Large intestine (tissue), 3 donors: ENCODE measurements at regions not wholly inside any gene's neighbourhood (a gene's known extent, or its start where the extent isn't known, plus 50 kb on each side); places are given as distances from the start of the nearest gene placed in this dataset.
A peak's percentile ranks its signal among the peaks of the same experiment; 100 is the strongest.

Experiments
- DNase-seq, 2 donors: peaks; one replicate each; pipeline versions ENCODE4 v3.0.0 to v3.0.0-alpha.2; 2013
- H3K27ac ChIP-seq: one replicate; pipeline ENCODE4 v1.5.1; 2013; ENCODE audit warnings: low read length
- H3K27me3 ChIP-seq: 2 replicates; pipeline ENCODE4 v1.6.1; 2013; ENCODE audit warnings: low read length; ENCODE audit not compliant: control insufficient read depth, insufficient read depth
- H3K36me3 ChIP-seq: 2 replicates; pipeline ENCODE4 v1.6.1; 2013; ENCODE audit warnings: low read length; ENCODE audit not compliant: control insufficient read depth, insufficient read depth
- H3K4me1 ChIP-seq: one replicate; pipeline ENCODE4 v1.6.1; 2013; ENCODE audit warnings: low read length; ENCODE audit not compliant: control insufficient read depth, insufficient read depth
- H3K4me3 ChIP-seq: one replicate; pipeline ENCODE4 v1.5.1; 2013; ENCODE audit warnings: low read length
- H3K9me3 ChIP-seq: one replicate; pipeline ENCODE4 v1.6.1; 2013; ENCODE audit warnings: mild to moderate bottlenecking, low read depth, low read length, moderate library complexity; ENCODE audit not compliant: control insufficient read depth
- WGBS: methylation state at CpG from one replicate; pipeline ENCODE4 v1.1.5; 2013; ENCODE audit warnings: low lambda C conversion rate; ENCODE audit not compliant: insufficient coverage; 5-methylcytosine and 5-hydroxymethylcytosine counted together

DNA sequence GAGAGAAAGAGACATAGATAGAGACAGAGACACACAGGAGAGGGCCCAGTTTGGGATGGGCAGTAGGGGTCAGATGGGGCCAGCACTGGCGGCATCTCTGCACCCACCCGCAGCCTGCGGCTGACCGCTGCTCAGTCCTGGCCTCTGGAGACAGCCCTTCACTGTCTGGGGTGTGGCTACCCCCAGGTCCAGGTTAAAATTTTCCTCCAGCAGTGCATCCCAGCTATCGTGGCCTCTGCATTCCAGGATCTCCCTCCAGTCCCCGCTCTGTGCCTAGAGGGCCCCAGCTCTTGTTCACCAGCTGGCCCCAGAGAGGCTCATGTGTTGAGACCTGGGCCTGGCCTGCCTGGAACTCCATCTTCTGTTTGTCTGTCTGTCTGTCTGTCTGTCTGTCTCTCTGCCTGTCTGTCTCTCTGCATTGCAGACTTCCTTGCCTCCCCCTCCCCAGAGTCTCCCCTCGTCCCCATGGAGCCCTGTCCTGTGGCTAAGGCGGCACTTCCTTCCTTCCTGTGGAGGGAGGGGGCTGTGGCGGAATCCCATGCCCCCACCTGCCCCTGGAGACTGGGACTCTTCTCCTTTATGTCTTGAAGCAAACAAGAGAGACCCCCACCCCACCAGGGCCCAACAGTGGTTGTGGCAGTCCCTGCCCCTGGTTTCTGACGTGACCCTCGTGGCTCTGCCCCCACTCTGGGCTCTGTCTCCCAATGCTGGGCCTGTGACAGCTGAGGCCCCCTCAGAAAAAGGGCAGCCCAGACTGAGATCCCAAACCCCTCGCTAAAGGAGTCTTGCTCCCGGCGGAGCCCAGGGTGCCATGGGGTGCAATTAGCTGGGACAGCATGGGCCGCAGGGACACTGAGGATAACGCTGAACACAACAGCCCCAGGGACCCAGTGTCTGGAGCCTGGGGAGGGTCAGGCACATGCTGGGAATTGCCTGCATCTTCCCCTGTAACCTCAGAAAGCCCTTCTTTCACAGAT, 241.8 kb downstream of the NPHP4 start:
- Histone ChIP-seq H3K27ac (no peak overlapping the region), H3K4me1 (no peaks in the 10 kb centered on the region), H3K4me3 (no peak overlapping the region), H3K9me3 (no peaks in the 10 kb centered on the region), H3K27me3 (peaks cover 2% of the 10 kb centered on the region), H3K36me3 (no peaks in the 10 kb centered on the region)
- WGBS = no CpG with 5 or more reads among the region's 16 CpGs
- DNase-seq = no peak

DNA sequence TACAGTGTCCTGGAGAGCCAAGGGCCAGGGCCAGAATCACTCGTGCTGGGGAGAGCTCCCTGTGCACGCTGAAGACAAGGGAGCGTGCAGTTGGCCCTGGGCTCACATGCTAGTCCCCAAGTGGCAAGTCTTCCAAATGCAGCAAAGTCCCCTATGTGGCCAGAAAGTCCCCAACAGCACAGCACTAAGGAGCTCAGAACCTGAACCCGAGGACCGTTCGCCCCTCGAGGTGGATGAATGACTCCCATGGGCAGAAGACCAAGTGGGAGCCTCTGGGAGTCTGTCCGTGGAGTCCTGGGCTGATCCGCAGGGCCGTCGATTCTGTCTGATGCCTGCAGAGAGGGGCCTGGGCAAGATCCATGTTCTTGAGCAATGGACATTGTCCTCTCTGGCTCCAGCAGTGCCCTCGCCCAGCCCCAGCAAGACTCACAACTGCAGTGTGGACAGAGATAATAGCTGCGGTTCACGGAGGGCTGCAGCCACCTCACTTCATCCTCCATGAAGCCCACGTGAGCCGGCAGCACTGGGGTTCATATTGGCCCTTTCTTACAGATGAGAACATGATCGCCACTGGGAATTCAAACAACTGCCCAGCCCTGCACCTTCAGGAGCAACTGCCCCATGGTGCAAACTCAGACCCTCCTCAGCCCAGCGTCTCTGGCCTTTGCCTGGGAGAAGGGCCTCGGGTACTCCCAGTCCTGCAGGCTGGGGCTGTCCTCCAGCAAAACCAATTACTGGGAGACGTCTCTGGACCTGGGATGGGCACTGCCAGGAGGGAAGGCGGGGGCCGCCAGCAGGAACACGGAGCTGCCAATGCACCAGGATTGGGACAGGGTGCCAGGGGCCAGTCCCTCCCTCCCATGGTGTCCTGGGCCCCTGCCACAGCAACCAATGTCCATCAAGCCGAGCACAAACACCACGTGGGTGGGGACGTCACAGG, 243.7 kb downstream of the NPHP4 start:
- Histone ChIP-seq H3K4me3 (no peak overlapping the region), H3K27ac (no peak overlapping the region), H3K4me1 (no peaks in the 10 kb centered on the region), H3K36me3 (no peaks in the 10 kb centered on the region), H3K9me3 (no peaks in the 10 kb centered on the region), H3K27me3 (peaks cover 6% of the 10 kb centered on the region)
- no CpG with 5 or more reads among the region's 26 CpGs for WGBS
- no peak for DNase-seq

DNA sequence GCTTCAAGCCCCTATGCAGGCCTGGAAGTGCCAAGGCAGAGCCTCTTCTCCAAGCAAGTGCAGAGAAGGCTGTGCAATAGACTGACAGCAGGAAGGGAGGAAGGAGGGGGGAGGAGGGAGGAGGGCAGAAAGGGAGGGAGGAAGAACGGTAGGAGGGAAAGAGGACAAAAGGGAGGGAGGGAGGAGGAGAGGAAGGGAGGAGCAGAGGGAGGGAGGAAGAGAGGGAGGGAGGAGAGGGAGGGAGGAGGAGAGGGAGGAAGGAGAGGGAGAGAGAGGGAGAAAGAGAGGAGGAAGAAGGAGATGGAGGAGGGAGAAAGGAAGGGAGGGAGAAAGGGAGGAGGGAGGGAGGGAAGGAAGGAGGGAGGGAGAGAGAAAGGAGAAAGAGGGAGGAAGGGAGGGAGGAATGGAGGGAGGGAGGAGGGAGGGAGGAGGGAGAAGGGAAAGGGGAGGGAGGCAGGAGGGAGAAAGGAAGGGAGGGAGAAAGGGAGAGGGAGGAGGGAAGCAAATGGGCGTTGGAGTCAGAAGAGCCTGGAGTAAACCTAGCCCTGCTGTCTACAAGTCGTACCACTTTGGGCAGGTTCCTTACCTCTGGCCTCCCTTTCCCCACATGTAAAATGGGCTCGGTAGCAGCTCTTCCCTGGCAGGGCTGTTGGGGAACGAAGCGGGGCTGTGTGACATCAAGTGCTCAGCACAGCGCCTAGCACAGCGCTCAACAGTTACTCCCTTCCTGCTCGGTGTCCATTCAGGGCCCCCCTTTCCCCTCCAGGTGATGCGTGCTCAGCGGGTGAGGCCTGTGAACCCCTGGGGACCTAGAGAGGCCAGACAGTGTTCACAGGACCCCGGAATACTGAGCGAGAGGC, 244.6 kb downstream of the NPHP4 start:
- peaks cover 6% of the 10 kb centered on the region for H3K27me3 ChIP-seq

DNA sequence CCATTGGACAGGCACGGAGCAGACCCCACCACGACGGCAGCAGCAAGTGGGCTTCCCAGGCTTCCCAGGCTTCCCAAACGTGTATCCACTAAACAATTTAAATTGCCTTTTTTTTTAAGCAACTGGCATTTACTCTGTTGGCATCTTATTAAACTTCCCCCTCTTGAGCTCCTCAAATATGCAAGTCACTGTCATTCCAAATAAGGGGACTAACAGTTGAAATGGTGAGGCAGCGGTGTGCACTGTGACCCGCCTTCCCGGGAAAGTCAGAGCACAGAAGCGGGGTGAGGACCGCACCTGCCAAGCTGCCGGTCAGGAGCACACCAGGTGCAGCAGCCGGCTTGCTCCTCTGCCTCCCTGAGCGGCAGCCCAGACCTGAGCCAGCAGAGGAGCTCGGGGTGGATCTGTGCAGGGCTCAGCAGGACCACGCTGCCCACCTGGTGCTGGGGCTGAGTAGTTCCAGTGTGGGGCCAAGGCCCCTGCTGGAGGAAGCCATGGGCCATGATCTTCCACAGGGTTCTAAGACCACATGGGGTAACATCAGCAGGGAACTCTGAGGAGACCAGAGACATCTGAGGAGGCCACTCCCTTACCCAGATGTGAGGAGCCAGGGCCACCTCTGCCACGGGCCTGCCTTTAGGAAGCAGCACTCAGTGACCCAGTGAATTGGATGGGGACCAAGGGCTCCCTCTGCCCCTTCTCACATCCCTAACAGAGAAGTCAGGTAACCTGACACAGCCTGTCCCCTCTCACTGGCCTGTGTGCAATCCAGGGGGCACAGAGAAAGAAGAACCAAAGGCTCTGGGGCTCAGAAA, 245.4 kb downstream of the NPHP4 start:
- no peak overlapping the region for H3K27ac ChIP-seq
- WGBS = no CpG with 5 or more reads among the region's 15 CpGs
- H3K9me3 ChIP-seq = peaks cover 5% of the 10 kb centered on the region
- no peaks in the 10 kb centered on the region for H3K4me1 ChIP-seq
- no peak for DNase-seq
- H3K27me3 ChIP-seq = peaks cover 6% of the 10 kb centered on the region
- no peaks in the 10 kb centered on the region for H3K36me3 ChIP-seq
- H3K4me3 ChIP-seq = no peak overlapping the region

More for the DNA sequence above, 244.6 kb downstream of the NPHP4 start:
- H3K27ac ChIP-seq = no peak overlapping the region
- DNase-seq = no peak
- H3K36me3 ChIP-seq = no peaks in the 10 kb centered on the region
- no peak overlapping the region for H3K4me3 ChIP-seq
- WGBS = 38% methylated on average over 1 of the region's 13 CpGs
- no peaks in the 10 kb centered on the region for H3K4me1 ChIP-seq
- H3K9me3 ChIP-seq = peaks cover 4% of the 10 kb centered on the region

DNA sequence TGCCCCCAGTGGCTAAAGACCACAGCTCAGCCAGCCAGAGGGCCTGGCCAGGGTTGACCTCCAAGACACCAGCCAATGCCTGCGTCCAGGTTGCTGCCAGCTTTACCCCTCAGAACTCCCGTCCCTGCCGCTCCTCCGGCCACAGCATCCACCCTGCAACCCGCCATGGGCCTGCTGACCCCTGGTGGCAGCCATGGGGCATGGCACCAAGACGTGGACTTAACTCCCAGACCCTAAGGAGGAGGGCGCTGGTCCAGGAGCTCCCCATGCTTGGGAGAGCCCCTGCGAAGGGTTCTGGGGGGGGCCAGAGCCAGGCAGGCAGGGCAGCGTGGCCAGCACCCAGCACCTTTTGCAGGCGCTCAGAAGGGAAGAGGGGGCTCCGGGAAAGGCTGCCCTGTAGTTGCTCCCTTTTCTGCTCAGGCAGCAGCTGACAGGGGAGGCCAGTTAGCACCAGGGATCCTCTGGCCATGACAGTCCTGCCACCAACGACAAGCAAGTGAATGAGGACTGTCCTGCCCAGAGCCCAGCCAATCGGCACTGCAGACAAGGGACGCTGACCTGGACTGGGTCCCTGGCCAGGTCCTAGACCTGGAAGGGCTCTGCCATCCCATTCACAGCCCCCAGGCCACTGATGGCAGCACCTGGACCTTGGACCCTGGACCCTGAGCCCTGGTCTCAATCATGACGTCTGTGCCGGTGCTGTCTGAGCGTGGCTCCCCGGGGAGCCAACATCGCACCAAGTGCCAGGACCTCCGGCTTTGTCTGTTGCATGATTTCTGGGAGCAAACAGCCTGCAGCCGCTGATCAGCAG, 246.2 kb downstream of the NPHP4 start:
- H3K9me3 ChIP-seq = peaks cover 5% of the 10 kb centered on the region
- no peaks in the 10 kb centered on the region for H3K4me1 ChIP-seq
- H3K36me3 ChIP-seq = no peaks in the 10 kb centered on the region
- DNase-seq = peak; percentile 41 to 48
- peaks cover 6% of the 10 kb centered on the region for H3K27me3 ChIP-seq
- WGBS = no CpG with 5 or more reads among the region's 21 CpGs
- no peak overlapping the region for H3K4me3 ChIP-seq
- H3K27ac ChIP-seq = no peak overlapping the region

DNA sequence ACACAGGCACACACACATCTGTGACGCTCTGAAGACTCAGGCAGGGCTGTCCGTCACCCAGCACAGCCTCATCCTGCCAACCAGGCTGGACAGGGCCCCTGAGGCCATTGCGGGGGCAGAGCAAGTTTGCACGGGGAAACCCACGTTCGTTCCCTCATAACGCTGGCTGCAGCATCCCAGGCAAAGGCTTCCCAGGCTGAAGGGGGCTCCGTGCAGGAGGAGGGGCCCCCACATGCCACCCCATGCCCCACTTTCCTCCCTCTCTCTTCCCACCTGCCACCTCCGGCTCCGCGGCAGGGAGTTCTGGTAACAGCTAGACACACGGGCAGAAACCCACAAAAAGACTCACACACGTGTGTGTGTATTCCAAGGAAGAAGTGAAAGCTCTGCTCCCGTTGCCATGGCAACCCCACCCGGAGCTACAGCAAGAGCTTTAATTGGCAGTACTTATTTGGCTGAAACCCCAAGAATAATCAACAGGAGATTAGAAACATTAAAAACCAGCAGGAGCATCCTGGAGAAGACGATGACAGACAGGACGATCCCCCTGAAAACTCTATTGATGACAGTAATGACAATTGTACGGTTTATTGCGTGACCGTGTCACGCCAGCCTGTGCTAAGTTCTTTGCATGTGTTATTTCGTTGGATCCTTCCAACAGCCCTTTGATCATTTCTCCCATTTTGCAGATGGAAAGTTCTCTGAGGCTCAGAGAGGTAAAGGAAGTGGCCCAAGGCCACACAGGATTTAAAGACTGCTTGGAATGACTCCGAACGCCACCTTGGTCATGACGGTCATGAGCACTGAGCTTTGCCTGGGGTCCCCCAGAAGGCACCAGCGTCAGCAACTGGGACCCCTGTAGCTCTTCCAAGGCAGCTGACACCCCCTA, 247.1 kb downstream of the NPHP4 start:
- DNase-seq = no peak
- 80% methylated on average over 3 of the region's 26 CpGs for WGBS
- Histone ChIP-seq H3K27me3 (peaks cover 6% of the 10 kb centered on the region), H3K4me3 (no peak overlapping the region), H3K36me3 (no peaks in the 10 kb centered on the region), H3K9me3 (peaks cover 5% of the 10 kb centered on the region), H3K4me1 (no peaks in the 10 kb centered on the region), H3K27ac (no peak overlapping the region)

DNA sequence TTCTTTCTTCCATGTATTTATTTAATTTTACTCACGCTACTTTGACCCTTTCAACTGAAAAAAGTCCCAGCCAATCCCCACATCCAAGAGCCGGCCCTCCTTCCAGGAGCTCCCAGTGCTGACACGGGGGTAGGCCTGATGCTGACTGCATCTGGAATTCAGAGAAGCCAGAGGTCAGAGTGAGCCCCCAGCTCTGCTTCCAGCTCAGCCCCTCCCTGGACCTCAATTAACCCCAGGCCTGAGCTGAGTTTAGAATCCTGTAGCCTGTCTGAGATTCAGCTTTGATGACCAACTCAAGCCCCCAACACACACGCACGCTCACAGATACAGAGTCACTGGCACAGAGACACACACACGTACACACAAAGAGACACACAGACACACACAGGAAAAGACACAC, 247.9 kb downstream of the NPHP4 start:
- H3K36me3 ChIP-seq = no peaks in the 10 kb centered on the region
- no peak overlapping the region for H3K4me3 ChIP-seq
- H3K9me3 ChIP-seq = peaks cover 5% of the 10 kb centered on the region
- WGBS = 67% methylated on average over 1 of the region's 6 CpGs
- H3K4me1 ChIP-seq = no peaks in the 10 kb centered on the region
- peaks cover 6% of the 10 kb centered on the region for H3K27me3 ChIP-seq
- DNase-seq = no peak
- no peak overlapping the region for H3K27ac ChIP-seq

DNA sequence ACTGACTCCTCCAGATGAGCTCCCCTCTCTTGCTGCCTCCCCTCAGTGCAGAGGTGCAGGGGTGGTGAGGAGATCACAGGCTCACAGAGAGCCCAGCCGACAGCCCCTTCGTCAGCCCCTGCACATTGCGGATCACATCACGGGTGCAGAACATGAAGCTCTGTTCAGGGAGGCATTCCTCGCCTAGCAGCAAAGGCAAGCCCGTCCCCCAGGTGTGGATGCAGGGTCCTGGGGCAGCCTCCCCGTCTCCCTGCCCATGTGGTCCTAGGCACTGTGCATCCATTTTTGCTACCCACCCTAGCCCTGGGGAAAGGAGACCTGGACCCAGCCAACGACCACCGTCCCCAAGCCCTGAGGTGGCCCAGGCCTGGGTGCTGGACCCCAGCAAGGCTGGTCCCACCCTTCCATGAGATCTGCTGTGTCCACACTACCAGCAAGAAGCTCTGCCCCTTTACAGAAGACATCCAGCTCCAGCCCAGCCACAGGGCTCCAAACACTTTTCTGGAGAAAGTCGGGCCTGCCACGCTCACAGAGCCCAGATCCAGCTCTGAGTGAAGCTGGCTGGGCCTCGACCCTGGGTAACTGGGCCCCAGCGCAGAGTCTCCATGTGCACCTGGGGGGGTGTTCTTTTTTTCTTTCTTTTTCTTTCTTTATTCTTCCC, 248.7 kb downstream of the NPHP4 start:
- WGBS = no CpG with 5 or more reads among the region's 13 CpGs
- DNase-seq = no peak
- peaks cover 6% of the 10 kb centered on the region for H3K27me3 ChIP-seq

More for the DNA sequence above, 248.7 kb downstream of the NPHP4 start:
- H3K4me1 ChIP-seq = no peaks in the 10 kb centered on the region
- H3K27ac ChIP-seq = no peak overlapping the region
- H3K9me3 ChIP-seq = peaks cover 5% of the 10 kb centered on the region
- H3K36me3 ChIP-seq = no peaks in the 10 kb centered on the region
- no peak overlapping the region for H3K4me3 ChIP-seq
